ENCODE measurements at regions not wholly inside any gene's neighbourhood (a gene's known extent, or its start where the extent isn't known, plus 50 kb on each side); places are given as distances from the start of the nearest gene placed in this dataset.

DNA sequence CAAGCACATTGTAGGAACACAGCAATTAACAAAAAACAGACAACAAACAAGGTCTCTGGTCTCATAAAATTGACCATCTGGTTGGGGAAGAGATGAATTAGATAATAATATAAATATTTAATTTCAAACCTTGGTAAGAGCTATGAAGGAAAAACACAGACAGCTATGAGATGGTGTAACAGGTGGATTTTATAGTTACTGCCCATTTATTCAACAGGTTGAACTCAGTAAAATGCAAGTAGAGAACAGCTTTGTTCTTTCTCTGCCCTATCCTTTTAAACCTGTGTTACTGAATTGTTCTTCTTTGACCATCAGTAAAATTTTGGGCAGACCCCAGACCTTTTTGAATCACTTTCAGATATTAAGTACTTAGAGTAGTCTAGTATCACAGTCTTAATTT is 77.6 kb upstream of the FAM216B start:
- peaks cover 35% of the 10 kb centered on the region for H3K27me3 Mint-ChIP-seq
- no peak overlapping the region for H3K4me3 Mint-ChIP-seq

DNA sequence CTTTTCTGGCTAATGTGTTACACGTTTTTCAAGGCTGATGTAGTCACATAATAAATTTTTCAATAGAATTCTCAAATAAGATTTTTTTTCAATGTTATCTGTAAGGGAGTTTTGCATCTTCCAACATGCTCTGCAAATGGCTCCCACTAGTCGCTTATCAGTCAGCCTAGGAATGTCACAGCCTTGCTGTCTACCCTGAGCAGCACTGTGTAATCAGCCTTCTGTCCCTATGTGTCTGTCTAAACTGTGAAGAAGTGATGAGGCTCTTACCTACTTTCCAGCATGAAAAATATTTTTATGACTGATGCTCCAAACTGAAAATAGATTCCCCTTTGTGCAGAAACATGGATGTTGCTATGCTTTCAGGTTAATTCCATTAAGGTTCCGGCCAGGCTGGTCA is 75.1 kb upstream of the FAM216B start:
- H3K27ac Mint-ChIP-seq: no peak overlapping the region
- no peak for DNase-seq
- no peaks in the 10 kb centered on the region for H3K36me3 Mint-ChIP-seq (ENCODE audit: low read depth)
- no peaks in the 10 kb centered on the region for H3K9me3 ChIP-seq (ENCODE audit: control insufficient read depth, low read length, poor library complexity, severe bottlenecking)
- no peaks in the 10 kb centered on the region for H3K4me1 Mint-ChIP-seq
- peaks cover 28% of the 10 kb centered on the region for H3K27me3 Mint-ChIP-seq
- no peak for ATAC-seq
- no peak overlapping the region for H3K4me3 Mint-ChIP-seq

More for the DNA sequence above, 77.6 kb upstream of the FAM216B start:
- no peak for ATAC-seq
- DNase-seq: no peak
- H3K9me3 ChIP-seq (ENCODE audit: control insufficient read depth, low read length, poor library complexity, severe bottlenecking): no peaks in the 10 kb centered on the region
- Mint-ChIP-seq H3K36me3 (ENCODE audit: low read depth) (no peaks in the 10 kb centered on the region), H3K4me1 (no peaks in the 10 kb centered on the region), H3K27ac (no peak overlapping the region)

DNA sequence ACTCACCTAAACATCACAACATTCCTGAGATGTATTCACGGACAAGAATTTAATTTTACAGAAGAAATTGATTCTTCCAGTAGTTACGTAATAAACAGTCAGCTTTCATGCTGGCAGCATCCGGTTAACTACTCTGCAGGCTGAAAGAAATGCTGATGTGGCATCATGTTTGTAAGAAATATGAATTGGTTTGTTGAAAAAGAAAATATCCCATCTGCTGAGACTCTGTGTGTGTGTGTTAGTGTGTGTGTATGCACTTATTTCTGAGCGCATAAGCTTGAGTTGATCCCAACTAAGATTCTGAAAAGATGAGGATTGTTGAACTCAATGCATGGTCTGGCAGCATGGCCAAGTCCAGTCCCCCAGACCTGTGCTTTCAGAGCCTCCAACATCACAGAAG is 74.3 kb upstream of the FAM216B start:
- H3K9me3 ChIP-seq (ENCODE audit: control insufficient read depth, low read length, poor library complexity, severe bottlenecking): no peaks in the 10 kb centered on the region
- H3K4me3 Mint-ChIP-seq: no peak overlapping the region
- no peak overlapping the region for H3K27ac Mint-ChIP-seq
- no peaks in the 10 kb centered on the region for H3K4me1 Mint-ChIP-seq
- ATAC-seq (no peak), DNase-seq (no peak)
- H3K36me3 Mint-ChIP-seq (ENCODE audit: low read depth): no peaks in the 10 kb centered on the region
- peaks cover 28% of the 10 kb centered on the region for H3K27me3 Mint-ChIP-seq

DNA sequence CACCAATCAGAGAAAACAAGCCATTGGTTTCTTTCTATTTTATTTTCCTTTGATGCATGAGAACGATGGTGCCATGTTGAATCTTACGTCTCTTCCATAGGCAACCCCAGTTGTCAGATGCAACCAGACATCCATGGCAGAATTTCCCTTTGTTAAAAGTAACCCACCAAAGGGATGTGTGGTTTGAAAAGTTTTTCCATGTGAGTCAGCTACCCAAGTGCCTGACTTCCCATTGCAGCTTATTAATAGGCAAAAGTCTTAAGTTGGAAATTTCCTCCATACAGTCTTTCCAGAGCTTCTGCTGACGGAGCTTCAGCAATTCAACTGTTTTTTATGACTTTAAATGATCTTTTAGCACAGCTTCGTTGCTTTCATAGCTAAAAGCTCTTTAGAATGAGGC is 73.8 kb upstream of the FAM216B start:
- DNase-seq (no peak), ATAC-seq (no peak)
- no peak overlapping the region for H3K27ac Mint-ChIP-seq
- no peaks in the 10 kb centered on the region for H3K9me3 ChIP-seq (ENCODE audit: control insufficient read depth, low read length, poor library complexity, severe bottlenecking)
- H3K4me3 Mint-ChIP-seq: no peak overlapping the region
- peaks cover 25% of the 10 kb centered on the region for H3K27me3 Mint-ChIP-seq
- no peaks in the 10 kb centered on the region for H3K36me3 Mint-ChIP-seq (ENCODE audit: low read depth)
- no peaks in the 10 kb centered on the region for H3K4me1 Mint-ChIP-seq

DNA sequence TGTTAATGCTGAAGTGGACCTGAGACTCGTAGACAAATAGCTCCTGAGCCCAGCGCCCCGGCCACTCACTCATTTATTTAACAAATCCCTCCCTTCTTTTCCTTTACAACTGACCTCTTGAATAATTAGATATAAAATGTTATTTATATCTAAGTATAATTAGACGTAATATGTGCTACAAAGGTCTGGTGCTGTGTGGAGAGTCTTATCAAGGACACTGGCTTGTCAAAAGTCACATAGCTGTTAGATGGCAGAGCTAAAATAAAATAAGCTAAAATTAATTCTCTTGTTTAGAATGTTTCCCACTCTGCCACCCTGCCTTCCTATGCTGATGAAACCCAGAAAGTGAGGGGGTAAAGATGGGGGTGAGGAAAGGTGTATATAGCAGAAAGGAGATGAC is 73.0 kb upstream of the FAM216B start:
- no peak overlapping the region for H3K4me3 Mint-ChIP-seq
- DNase-seq (no peak), ATAC-seq (no peak)
- peaks cover 21% of the 10 kb centered on the region for H3K27me3 Mint-ChIP-seq
- no peaks in the 10 kb centered on the region for H3K36me3 Mint-ChIP-seq (ENCODE audit: low read depth)
- no peak overlapping the region for H3K27ac Mint-ChIP-seq
- no peaks in the 10 kb centered on the region for H3K9me3 ChIP-seq (ENCODE audit: control insufficient read depth, low read length, poor library complexity, severe bottlenecking)
- no peaks in the 10 kb centered on the region for H3K4me1 Mint-ChIP-seq

DNA sequence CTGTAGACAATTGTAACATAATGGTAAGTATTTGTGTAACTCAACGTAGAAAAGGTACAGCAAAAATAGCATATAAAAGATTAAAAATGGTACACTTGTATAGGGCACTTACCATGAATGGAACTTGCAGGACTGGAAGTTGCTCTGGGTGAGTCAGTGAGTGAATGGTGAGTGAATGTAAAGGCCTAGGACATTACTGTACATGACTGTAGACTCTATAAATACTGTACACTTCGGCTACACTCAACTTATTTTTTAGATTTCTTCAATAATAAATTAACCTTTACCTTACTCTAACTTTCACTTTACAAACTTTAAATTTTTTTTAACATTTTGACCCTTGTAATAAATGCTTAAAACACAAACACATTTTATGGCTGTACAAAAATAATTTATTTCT is 72.1 kb upstream of the FAM216B start:
- no peak overlapping the region for H3K27ac Mint-ChIP-seq
- no peaks in the 10 kb centered on the region for H3K9me3 ChIP-seq (ENCODE audit: control insufficient read depth, low read length, poor library complexity, severe bottlenecking)
- DNase-seq: no peak
- H3K4me3 Mint-ChIP-seq: no peak overlapping the region
- no peaks in the 10 kb centered on the region for H3K36me3 Mint-ChIP-seq (ENCODE audit: low read depth)
- H3K4me1 Mint-ChIP-seq: no peaks in the 10 kb centered on the region
- no peak for ATAC-seq
- H3K27me3 Mint-ChIP-seq: peaks cover 19% of the 10 kb centered on the region

DNA sequence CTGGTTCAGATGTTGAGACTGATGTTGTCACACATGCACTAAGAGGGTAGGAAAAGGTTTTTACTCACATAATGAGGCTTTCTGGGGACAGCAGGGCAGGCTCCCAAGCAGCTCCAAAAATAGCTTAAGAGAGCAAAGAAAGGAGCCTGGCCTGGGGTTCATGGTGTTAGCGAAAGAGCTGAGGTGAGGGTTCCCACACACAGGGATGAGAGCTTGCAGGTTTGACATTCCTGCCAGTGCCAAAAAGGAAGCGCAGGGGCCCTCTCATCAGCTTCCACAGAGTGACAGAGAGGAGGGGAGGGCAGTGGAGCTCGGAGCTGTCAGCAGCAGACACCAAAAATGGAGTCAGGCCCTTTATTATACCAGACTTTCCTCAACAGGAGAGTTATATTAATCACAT is 65.5 kb upstream of the FAM216B start:
- Mint-ChIP-seq H3K27ac (no peak overlapping the region), H3K36me3 (ENCODE audit: low read depth) (no peaks in the 10 kb centered on the region), H3K4me1 (no peaks in the 10 kb centered on the region), H3K27me3 (peaks cover 24% of the 10 kb centered on the region), H3K4me3 (no peak overlapping the region)
- DNase-seq (no peak), ATAC-seq (no peak)
- no peaks in the 10 kb centered on the region for H3K9me3 ChIP-seq (ENCODE audit: control insufficient read depth, low read length, poor library complexity, severe bottlenecking)

DNA sequence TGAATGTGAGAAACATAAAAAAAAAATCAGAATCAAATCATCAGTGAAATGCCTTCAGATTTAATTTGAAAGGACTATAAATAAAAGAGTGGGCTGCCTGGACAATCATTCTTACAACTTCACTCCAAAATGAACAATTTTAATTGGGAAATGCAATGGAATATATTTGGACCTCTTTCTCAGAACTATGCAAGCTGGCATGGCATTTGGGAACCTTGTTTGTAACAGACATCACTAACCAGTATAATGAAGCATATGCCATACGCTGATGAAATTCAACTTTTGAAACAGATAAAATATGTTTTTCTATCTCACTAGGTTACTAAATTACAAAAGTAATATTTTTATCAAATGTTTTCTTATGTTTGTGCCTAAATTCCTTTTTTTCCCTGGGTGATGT is 64.2 kb upstream of the FAM216B start:
- ATAC-seq: no peak
- no peaks in the 10 kb centered on the region for H3K4me1 Mint-ChIP-seq
- H3K36me3 Mint-ChIP-seq (ENCODE audit: low read depth): no peaks in the 10 kb centered on the region
- H3K27ac Mint-ChIP-seq: no peak overlapping the region
- H3K27me3 Mint-ChIP-seq: peaks cover 27% of the 10 kb centered on the region
- no peaks in the 10 kb centered on the region for H3K9me3 ChIP-seq (ENCODE audit: control insufficient read depth, low read length, poor library complexity, severe bottlenecking)
- no peak for DNase-seq
- no peak overlapping the region for H3K4me3 Mint-ChIP-seq

DNA sequence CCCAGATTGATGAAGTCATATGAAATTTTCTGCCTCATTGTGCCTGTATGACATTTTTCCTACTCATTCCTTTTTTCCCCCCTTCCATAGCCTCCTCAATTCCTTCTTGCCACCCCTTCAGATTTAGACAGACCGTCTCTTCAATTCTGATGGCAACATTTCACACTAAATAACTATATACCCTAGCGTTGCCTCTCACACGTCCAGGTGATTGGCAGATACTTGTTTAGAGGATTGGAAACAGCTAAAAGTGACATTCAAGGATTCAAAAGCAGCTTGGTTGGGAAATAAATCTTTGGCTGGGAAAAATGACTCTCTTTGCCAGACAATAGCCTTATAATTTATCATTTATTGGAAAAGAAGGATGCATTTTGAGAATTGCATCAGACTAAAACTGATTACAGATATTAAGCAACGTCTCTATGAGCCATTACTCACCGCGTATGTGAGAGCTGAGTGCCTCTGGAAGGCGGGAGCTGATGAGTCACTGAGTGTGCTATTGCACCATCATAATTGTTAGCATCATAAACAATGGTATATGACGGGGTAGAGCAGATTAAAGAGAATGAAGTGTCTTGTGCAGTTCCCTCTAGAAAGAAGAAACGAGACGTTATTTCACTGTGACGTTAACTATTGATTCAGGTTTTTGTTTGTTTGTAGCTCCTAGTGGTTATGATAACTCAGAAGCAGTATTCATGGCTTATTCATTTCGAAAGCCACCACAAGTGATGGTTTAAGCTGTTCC is 61.1 kb upstream of the FAM216B start:
- no peaks in the 10 kb centered on the region for H3K9me3 ChIP-seq (ENCODE audit: control insufficient read depth, low read length, poor library complexity, severe bottlenecking)
- Mint-ChIP-seq H3K27me3 (peaks cover 33% of the 10 kb centered on the region), H3K4me3 (no peak overlapping the region), H3K36me3 (ENCODE audit: low read depth) (no peaks in the 10 kb centered on the region), H3K4me1 (no peaks in the 10 kb centered on the region), H3K27ac (no peak overlapping the region)
- no peak for ATAC-seq
- no peak for DNase-seq

DNA sequence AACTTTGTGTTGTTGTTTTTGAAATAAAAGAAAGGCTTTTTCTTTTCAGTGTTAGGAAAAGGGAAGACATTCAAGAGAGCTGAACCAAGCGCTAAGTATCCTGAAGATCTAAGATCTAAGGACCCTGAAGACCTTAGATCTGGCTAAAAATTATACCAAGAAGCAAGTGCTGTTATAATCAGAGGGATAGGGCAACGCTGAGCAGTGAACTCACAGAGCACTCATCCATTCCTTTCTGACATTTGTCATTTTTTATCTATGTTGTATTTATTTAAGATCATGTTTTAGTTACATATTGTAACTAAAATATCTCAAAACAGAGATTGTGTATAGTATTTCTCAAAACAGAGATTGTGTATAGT is 60.5 kb upstream of the FAM216B start:
- H3K36me3 Mint-ChIP-seq (ENCODE audit: low read depth): no peaks in the 10 kb centered on the region
- peaks cover 33% of the 10 kb centered on the region for H3K27me3 Mint-ChIP-seq
- H3K4me3 Mint-ChIP-seq: no peak overlapping the region
- ATAC-seq: no peak
- DNase-seq: no peak
- H3K27ac Mint-ChIP-seq: no peak overlapping the region
- H3K9me3 ChIP-seq (ENCODE audit: control insufficient read depth, low read length, poor library complexity, severe bottlenecking): no peaks in the 10 kb centered on the region
- H3K4me1 Mint-ChIP-seq: no peaks in the 10 kb centered on the region

DNA sequence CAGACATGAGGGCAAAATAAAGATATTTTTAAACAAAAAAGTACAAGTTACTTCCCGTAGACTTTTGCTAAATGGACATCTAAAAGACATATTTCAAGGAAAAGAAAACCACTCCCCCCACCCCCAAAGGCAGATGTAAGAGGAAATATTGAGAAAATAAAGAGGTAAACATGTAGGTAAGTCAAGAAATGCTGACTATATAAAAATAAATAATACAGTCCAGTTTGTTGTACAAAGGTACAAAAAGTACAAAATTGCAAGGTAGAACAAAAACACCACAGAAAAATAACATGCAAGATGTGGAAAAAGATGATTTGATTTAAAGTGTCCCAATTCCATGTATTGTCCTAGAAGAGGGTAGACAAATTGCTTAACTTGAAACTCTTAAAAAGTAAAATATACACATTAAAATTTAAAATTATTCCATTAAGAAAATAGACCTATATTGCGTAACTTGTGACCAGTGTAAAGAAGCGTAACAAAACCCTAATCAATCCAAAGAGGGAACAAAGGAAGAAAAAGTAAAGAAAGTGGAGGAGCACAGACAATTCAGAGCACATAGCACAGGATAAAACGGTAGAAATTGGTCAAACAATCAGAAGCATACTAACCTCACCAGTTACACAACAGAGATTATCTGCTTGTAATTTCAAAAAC is 58.4 kb upstream of the FAM216B start:
- H3K27ac Mint-ChIP-seq: no peak overlapping the region
- DNase-seq (no peak), ATAC-seq (no peak)
- no peaks in the 10 kb centered on the region for H3K9me3 ChIP-seq (ENCODE audit: control insufficient read depth, low read length, poor library complexity, severe bottlenecking)
- H3K4me3 Mint-ChIP-seq: no peak overlapping the region
- peaks cover 28% of the 10 kb centered on the region for H3K27me3 Mint-ChIP-seq
- no peaks in the 10 kb centered on the region for H3K4me1 Mint-ChIP-seq
- H3K36me3 Mint-ChIP-seq (ENCODE audit: low read depth): no peaks in the 10 kb centered on the region

DNA sequence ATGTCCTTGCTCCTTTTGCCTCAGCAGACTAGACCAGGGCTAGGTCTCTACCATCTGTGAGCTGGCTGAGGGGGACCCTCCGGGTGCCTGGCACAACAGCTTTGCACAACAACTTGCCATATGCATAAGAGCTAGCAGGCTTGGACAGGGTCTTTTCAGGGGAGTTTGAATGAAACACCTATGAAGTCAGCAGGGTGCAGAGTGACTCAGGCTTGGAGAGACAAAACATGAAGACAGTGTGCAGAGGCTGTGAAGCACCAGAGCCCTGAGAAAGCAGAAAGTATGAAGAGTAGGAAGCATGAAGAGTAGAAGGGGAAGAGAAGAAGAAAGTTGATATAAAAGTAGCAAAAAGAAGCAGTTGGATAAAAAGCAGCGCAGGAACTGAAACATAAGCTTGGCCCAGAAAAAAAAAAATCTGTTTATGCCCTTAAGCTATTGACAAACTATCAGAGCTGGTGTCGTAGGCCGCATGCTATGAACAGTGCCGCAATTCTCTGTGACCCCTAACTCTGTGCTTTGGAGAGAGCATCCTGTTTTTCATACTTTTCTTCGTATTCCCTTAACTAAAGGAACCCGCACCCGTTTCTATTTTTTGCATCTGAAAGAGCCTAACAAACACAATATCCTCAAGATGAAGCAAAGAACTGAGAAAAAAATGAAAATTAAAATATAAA is 52.7 kb upstream of the FAM216B start:
- peaks cover 12% of the 10 kb centered on the region for H3K27me3 Mint-ChIP-seq
- no peak for DNase-seq
- no peak for ATAC-seq

DNA sequence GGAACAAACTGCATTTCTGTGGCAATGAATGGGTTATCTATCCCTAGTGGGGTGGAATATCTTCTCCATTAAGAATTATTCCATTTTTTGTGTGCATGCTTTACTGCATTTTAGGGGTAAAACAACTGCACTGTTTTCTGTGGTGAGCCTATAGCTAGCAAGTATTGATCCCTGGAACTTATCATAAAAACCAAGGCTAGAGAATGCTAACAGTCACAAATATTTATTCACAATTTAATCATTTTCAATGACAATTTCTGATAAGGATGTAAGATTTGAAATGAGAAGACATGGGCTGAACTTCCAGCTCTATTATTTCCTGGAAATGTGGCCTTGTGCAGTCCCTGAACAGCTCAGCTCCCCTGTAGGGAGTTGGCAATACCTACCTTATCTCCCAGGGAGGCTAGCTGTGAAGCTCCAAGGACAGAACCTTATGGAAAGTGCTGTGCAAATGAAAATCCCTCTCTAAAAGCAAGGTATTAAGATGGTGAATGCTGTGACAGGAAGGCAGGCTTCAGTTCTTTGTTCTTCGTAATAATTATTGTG is 51.5 kb upstream of the FAM216B start:
- no peak for DNase-seq
- Mint-ChIP-seq H3K36me3 (ENCODE audit: low read depth) (no peaks in the 10 kb centered on the region), H3K27me3 (peaks cover 12% of the 10 kb centered on the region), H3K4me1 (no peaks in the 10 kb centered on the region), H3K27ac (no peak overlapping the region), H3K4me3 (no peak overlapping the region)
- no peak for ATAC-seq
- H3K9me3 ChIP-seq (ENCODE audit: control insufficient read depth, low read length, poor library complexity, severe bottlenecking): no peaks in the 10 kb centered on the region

More for the DNA sequence above, 52.7 kb upstream of the FAM216B start:
- H3K27ac Mint-ChIP-seq: no peak overlapping the region
- no peaks in the 10 kb centered on the region for H3K9me3 ChIP-seq (ENCODE audit: control insufficient read depth, low read length, poor library complexity, severe bottlenecking)
- H3K36me3 Mint-ChIP-seq (ENCODE audit: low read depth): no peaks in the 10 kb centered on the region
- H3K4me3 Mint-ChIP-seq: no peak overlapping the region
- no peaks in the 10 kb centered on the region for H3K4me1 Mint-ChIP-seq

Data from T-helper 17 cell (primary cell).